ENCODE measurements at regions not wholly inside any gene's neighbourhood (a gene's known extent, or its start where the extent isn't known, plus 50 kb on each side); places are given as distances from the start of the nearest gene placed in this dataset.
A peak's percentile ranks its signal among the peaks of the same experiment; 100 is the strongest.

- DNase-seq (ENCODE audit: low read depth, low spot score): no peak
Measured at GRCh38 chr6:53744321-53744720, 50.5 kb upstream of the LRRC1 start.

DNA sequence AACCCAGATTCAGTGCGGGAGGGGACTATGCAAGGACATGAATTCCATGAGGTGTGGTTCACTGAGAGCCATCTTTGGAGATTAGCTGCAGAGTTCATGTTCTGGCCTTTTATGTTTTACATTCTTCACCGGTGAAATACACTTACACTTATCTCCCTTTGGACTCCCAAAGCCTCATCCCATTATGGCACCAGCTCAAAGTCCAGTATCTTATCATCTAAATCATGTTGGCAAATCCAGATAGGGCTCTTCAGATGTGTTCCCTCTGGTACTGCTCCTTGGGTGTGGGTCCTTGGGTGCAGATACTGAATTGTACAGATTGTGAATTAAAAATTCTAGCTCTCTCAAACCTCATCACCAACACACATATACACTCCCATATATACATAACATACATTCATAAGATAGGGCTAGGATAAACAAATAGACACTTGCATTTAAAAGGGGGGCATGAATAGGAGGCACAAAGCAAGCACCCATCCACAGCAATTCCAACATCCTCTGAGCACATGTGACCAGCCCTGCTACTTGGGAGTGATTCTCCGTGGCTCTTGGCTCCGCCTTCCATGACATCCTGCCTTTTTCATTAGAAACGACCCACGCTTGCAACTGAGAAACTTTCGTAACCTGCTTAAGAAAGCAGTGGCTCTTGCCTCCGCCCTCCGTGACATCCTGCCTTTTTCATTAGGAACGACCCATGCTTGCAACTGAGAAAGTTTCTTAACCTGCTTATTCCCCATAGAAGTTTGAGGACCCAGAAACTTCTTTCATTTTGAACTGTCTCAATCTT, 53.6 kb upstream of the LRRC1 start:
- DNase-seq (ENCODE audit: low read depth, low spot score): no peak

DNA sequence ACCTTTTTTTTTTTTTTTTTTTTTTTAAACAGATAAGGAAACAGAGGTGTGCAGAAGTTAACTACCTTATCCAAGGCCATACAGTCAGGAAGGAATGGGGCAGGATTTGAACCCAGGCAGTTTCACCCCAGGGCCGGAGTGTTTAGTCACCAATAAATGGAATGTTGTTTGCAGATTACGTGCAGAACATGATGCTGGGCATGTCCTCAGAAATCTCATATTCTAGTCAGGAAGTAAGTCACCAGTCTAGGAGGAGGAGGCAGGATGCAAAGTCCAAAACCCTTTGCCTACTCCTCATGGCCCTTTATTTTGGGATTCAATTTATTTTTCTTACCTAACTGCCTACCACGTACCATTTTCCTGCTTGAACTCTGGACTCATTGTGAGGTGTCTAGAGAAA, 57.1 kb upstream of the LRRC1 start:
- DNase-seq (ENCODE audit: low read depth, low spot score): no peak

DNA sequence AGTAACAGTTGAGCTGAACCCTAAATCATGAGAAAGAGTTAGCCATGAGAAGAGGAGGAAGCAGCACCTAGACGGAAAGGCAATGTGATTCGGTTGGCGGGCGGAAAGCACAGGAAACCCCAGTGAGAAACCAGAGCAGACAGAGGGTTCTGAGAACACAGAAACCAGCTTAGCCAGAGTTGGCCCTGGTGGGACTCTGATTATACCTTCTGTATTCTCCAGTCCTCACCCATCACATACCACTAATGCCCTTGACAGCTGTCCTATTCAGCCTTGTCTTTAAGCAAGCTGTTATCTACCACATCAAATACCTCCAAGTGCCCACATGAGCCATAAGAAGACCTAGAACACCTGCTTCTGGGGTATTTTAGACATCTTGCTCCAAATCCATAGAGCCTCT, 58.9 kb upstream of the LRRC1 start:
- DNase-seq (ENCODE audit: low read depth, low spot score): no peak

DNA sequence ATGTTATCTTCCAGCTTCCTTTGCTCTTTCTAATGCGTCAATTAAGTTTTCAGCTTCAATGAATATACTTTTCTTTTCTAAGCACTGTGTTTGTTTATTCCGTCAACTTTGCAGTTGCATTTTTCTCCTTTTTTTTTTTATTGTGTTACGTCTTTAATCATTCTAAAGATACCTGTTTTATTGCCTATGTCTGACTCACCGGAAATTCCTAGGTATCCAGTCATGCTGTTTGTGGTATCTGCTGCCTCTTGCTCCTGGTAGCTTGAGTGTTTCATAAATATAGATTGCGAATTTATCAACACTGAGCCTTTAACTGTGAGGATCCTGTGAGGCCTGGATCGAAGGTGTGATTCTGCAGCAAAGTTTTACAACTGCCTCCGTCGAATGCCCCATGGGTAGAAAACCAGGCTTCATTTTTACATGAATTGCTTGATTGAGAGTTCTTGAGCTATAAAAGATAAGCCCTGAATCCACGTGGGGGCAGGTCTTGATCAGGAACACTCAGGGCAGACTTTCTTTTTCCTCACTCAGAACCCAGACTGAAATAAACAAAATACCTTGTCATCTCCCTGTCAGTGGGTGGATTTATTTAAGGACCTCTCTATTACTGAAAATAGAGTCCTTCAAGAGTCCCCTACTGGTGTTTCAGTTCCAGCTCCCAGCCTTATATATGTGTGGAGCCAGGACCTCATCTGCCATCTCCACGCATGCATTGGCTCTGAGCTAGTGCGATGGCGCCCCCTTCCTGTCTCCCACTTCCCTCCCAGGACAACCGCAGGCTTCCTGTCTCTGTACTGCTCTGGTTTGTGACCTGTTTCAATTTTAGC, 60.1 kb upstream of the LRRC1 start:
- no peak for DNase-seq (ENCODE audit: low read depth, low spot score)

DNA sequence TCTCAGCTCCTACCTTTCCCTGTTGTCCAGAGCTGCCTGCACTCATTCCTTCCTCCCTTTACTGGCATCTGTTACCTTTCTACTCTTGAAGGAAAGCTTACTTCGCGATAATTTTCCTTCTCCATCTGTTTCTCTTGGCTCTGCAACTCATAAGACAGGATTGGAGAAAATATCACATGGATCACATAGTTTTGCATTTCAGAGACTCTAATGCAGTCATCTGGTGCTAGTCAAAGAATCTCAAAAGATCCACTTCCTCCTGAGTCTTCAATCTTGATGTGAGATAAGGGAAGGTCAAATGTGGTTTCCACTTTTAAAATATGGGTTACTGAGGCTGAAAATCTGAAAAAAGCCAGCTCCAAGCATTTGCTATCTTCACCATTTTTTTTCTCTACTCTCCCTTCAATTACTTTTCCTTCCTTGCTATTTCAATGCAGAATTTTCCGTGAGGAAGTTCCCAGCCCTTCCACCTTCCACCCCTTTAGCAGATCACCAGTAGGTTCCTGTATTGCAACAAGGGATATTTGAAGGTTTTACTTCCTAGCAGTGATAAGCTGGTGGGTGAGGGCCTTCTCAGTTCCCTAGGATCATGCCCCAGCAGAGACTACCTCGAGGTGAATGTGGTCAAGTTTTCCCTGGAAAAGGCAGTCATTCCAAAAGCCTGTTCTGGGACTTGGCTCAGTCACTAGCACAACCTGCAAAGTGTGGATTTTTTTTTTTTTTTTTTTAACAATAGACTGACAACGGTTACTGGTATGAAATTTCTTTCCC, 62.8 kb upstream of the LRRC1 start:
- DNase-seq (ENCODE audit: low read depth, low spot score): no peak

DNA sequence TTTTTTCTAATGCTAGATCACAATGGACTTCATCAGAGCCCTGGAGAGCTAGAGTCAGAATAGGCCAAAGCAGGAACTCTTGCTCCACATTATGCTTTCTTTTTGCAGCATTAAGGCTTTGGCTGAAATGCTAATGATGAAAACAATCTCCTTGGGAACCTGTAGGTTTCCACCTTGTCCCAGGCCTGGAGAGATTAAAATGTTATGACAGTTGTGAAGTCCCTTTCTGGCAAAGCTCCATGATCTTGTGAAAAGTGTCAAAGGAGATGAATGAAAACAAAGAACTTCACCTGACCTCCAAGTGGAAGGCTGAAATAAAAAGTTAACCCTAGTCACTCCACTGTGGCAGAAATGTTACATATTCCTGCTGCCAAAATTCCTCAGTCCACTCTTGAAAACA, 64.0 kb upstream of the LRRC1 start:
- DNase-seq (ENCODE audit: low read depth, low spot score): no peak

- no peak for DNase-seq (ENCODE audit: low read depth, low spot score)
Measured at GRCh38 chr6:53728570-53729194, 63.1 kb upstream of the KLHL31 start.

DNA sequence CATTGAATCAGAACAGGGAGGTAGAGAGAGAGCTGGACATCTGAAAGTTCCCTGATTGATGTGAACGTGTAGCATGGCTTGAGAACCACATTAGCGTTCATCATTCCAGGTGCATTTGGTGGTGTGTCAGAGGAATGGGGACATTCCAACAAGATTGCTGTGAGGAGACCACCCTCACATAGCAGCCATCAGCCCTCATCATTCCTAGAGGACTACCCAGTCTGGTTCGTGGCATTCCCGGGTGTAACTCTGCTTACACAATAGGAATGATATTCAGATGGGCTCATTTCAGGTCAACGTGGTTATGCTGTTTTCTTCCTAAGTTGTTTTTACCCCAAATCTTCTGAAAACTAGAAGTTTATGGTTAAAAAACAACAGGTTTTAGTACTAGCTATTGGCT, 62.2 kb upstream of the KLHL31 start:
- no peak for DNase-seq (ENCODE audit: low read depth, low spot score)

- peak; percentile 22 for DNase-seq (ENCODE audit: low read depth, low spot score)
Measured at GRCh38 chr6:53725791-53726575, 60.4 kb upstream of the KLHL31 start.

DNA sequence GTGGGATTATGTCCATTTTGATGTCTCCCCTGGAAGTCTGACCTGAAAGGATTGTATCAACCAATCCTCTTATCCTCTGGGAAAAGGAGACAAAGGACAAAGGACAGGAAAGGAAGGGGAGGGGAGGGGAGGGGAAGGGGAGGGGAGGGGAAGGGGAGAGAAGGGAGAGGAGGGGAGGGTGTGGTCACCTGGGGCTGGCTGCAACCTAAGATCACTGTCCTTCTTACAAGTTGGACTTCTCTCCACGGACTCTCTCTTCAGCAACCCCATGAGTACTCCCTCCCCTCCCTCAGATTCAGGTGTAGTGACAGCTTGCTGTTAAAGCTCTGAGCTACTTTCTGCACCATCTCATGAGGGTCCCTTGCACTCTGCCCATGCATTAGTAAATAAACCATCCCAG, 58.9 kb upstream of the KLHL31 start:
- no peak for DNase-seq (ENCODE audit: low read depth, low spot score)

- no peak for DNase-seq (ENCODE audit: low read depth, low spot score)
Measured at GRCh38 chr6:53723331-53723730, 57.8 kb upstream of the KLHL31 start.

GRCh38 chr6:53721766-53722165, 56.2 kb upstream of the KLHL31 start:
- DNase-seq (ENCODE audit: low read depth, low spot score): no peak

- no peak for DNase-seq (ENCODE audit: low read depth, low spot score)
Measured at GRCh38 chr6:53718597-53719460, 53.3 kb upstream of the KLHL31 start.

DNA sequence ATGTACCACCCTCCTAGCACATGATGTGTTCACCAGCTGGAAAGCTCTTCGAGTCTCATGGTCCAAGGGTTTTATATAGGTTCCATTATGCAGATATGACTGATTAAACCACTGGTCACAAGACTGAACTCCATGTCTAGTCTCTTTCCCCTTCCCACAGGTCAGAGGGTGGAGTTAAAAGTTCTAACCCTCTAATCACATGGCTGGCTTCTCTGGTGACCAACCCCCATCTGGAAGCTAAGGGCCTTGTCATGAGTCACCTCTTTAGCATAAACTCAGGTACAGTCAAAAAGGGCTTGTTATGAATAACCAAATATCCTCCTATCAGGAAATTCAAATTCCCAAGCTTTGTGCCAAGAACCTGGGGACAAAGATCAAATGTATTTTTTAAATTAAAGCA, 52.0 kb upstream of the KLHL31 start:
- DNase-seq (ENCODE audit: low read depth, low spot score): no peak

GRCh38 chr6:53715434-53715833, 49.9 kb upstream of the KLHL31 start:
- no peak for DNase-seq (ENCODE audit: low read depth, low spot score)

Measured in brain pericyte (primary cell).